ENCODE measurements at regions not wholly inside any gene's neighbourhood (a gene's known extent, or its start where the extent isn't known, plus 50 kb on each side); places are given as distances from the start of the nearest gene placed in this dataset.

- DNase-seq: peak in 1 of 5 donors; percentile 34
- peak overlapping the region in 1 of 12 donors; percentile 84 for H3K27ac ChIP-seq
- 66 to 75% (median 69%) methylated on average over 20 of the region's 20 CpGs for WGBS, 4 donors
- ATAC-seq: peak; percentile 63 to 91 (median 84)
- peaks cover 0 to 37% (median 2%) of the 10 kb centered on the region in 12 donors for H3K4me1 ChIP-seq
- TF ChIP-seq CTCF (IDR thresholded peaks at IDR 0.05) (no peak), POLR2A (IDR thresholded peaks at IDR 0.05) (no peak)
- H3K4me3 ChIP-seq: no peak overlapping the region
- H3K27me3 ChIP-seq: no peaks in the 10 kb centered on the region
- intact Hi-C loops (cut with DNase I): no loop called here
- no peaks in the 10 kb centered on the region for H3K9me3 ChIP-seq
- no peaks in the 10 kb centered on the region for H3K36me3 ChIP-seq
Measured at GRCh38 chr6:149260214-149260874, 57.2 kb upstream of the TAB2 start.

GRCh38 chr6:149261364-149262040 is 56.0 kb upstream of the TAB2 start:
- WGBS, 4 donors: 72 to 80% (median 77%) methylated on average over 4 of the region's 4 CpGs
- no peak for TF ChIP-seq POLR2A (IDR thresholded peaks at IDR 0.05)
- no peak for TF ChIP-seq CTCF (IDR thresholded peaks at IDR 0.05)
- Histone ChIP-seq H3K4me3 (no peak overlapping the region), H3K27ac (no peak overlapping the region), H3K27me3 (no peaks in the 10 kb centered on the region), H3K9me3 (no peaks in the 10 kb centered on the region), H3K4me1 (peaks cover 0 to 38% (median 2%) of the 10 kb centered on the region in 12 donors), H3K36me3 (no peaks in the 10 kb centered on the region)
- intact Hi-C loops (cut with DNase I): no loop called here
- DNase-seq (no peak), ATAC-seq (no peak)

- ATAC-seq (no peak), DNase-seq (no peak)
- 88 to 98% (median 94%) methylated on average over 2 of the region's 2 CpGs for WGBS, 4 donors
- peaks cover 0 to 6% (median 0%) of the 10 kb centered on the region in 9 donors for H3K27me3 ChIP-seq
- intact Hi-C loops (cut with DNase I): no loop called here
- no peaks in the 10 kb centered on the region for H3K9me3 ChIP-seq
- H3K27ac ChIP-seq: no peak overlapping the region
- peaks cover 0 to 42% (median 2%) of the 10 kb centered on the region in 12 donors for H3K4me1 ChIP-seq
- no peaks in the 10 kb centered on the region for H3K36me3 ChIP-seq
- TF ChIP-seq POLR2A (IDR thresholded peaks at IDR 0.05): no peak
- H3K4me3 ChIP-seq: no peak overlapping the region
Measured at GRCh38 chr6:149263321-149263720, 54.2 kb upstream of the TAB2 start.

- Histone ChIP-seq H3K27ac (no peak overlapping the region), H3K4me3 (no peak overlapping the region), H3K36me3 (no peaks in the 10 kb centered on the region), H3K9me3 (no peaks in the 10 kb centered on the region), H3K4me1 (peaks cover 0 to 36% (median 2%) of the 10 kb centered on the region in 12 donors), H3K27me3 (peaks cover 0 to 6% (median 0%) of the 10 kb centered on the region in 9 donors)
- WGBS, 4 donors: 72 to 85% (median 78%) methylated on average over 5 of the region's 5 CpGs
- ATAC-seq (no peak), DNase-seq (no peak)
- intact Hi-C loops (cut with DNase I): no loop called here
- TF ChIP-seq POLR2A (IDR thresholded peaks at IDR 0.05): no peak
- TF ChIP-seq CTCF (IDR thresholded peaks at IDR 0.05): no peak
Measured at GRCh38 chr6:149264629-149265028, 52.9 kb upstream of the TAB2 start.
